ENCODE measurements at regions not wholly inside any gene's neighbourhood (a gene's known extent, or its start where the extent isn't known, plus 50 kb on each side); places are given as distances from the start of the nearest gene placed in this dataset.

- no peak for DNase-seq (ENCODE audit: low read depth in 2 of 2)
- Histone ChIP-seq H3K27ac (ENCODE audit: insufficient read depth, low read length) (peak overlapping the region; percentile 75), H3K4me1 (ENCODE audit: control insufficient read depth, extremely low read depth, insufficient read depth, low read length) (peaks cover 28% of the 10 kb centered on the region), H2AFZ (ENCODE audit: low read length) (no peak overlapping the region), H3K4me3 (replicated peaks in 1 of 4; ENCODE audit: control extremely low read depth in 1 of 4, insufficient read depth in 1 of 4, low read depth in 3 of 4, low read length in 4 of 4) (no peak overlapping the region), H3K27me3 (ENCODE audit: control insufficient read depth, insufficient read depth, low read length) (no peaks in the 10 kb centered on the region), H3K79me2 (ENCODE audit: control insufficient read depth, insufficient read depth, low read length) (no peaks in the 10 kb centered on the region), H4K20me1 (ENCODE audit: control insufficient read depth, extremely low read depth, insufficient read depth, low read length) (no peaks in the 10 kb centered on the region), H3K9me3 (ENCODE audit: control insufficient read depth, insufficient read depth, low read depth, low read length) (no peaks in the 10 kb centered on the region), H3K4me2 (ENCODE audit: extremely low read depth, insufficient read depth, low read length) (no peak overlapping the region), H3K36me3 (ENCODE audit: control insufficient read depth, insufficient read depth, low read length) (peaks cover 8% of the 10 kb centered on the region), H3K9ac (ENCODE audit: insufficient read depth, low read length) (peak overlapping the region; percentile 45)
- TF ChIP-seq CTCF (conservative IDR thresholded peaks at IDR 0.05 in 1 of 2, IDR thresholded peaks at IDR 0.05 in 1 of 2; ENCODE audit: low read depth in 1 of 2, low read length in 2 of 2) (no peak), EZH2 (IDR thresholded peaks at IDR 0.05; ENCODE audit: low read length, missing control alignments) (no peak)
These were observed 125.4 kb downstream of the RFLNA start for GRCh38 chr12:124420041-124420995.

- Histone ChIP-seq H3K9me3 (ENCODE audit: control insufficient read depth, insufficient read depth, low read depth, low read length) (no peaks in the 10 kb centered on the region), H2AFZ (ENCODE audit: low read length) (no peak overlapping the region), H3K79me2 (ENCODE audit: control insufficient read depth, insufficient read depth, low read length) (no peaks in the 10 kb centered on the region), H3K36me3 (ENCODE audit: control insufficient read depth, insufficient read depth, low read length) (peaks cover 8% of the 10 kb centered on the region), H3K27me3 (ENCODE audit: control insufficient read depth, insufficient read depth, low read length) (no peaks in the 10 kb centered on the region), H3K9ac (ENCODE audit: insufficient read depth, low read length) (peak overlapping the region; percentile 39), H4K20me1 (ENCODE audit: control insufficient read depth, extremely low read depth, insufficient read depth, low read length) (no peaks in the 10 kb centered on the region), H3K4me3 (replicated peaks in 1 of 4; ENCODE audit: control extremely low read depth in 1 of 4, insufficient read depth in 1 of 4, low read depth in 3 of 4, low read length in 4 of 4) (no peak overlapping the region), H3K4me2 (ENCODE audit: extremely low read depth, insufficient read depth, low read length) (no peak overlapping the region), H3K27ac (ENCODE audit: insufficient read depth, low read length) (peak overlapping the region; percentile 75), H3K4me1 (ENCODE audit: control insufficient read depth, extremely low read depth, insufficient read depth, low read length) (peaks cover 28% of the 10 kb centered on the region)
- TF ChIP-seq EZH2 (IDR thresholded peaks at IDR 0.05; ENCODE audit: low read length, missing control alignments): no peak
- TF ChIP-seq CTCF (conservative IDR thresholded peaks at IDR 0.05 in 1 of 2, IDR thresholded peaks at IDR 0.05 in 1 of 2; ENCODE audit: low read depth in 1 of 2, low read length in 2 of 2): no peak
- peak in 1 of 2 donors; percentile 91 for DNase-seq (ENCODE audit: low read depth in 2 of 2)
These were observed 124.6 kb downstream of the RFLNA start for GRCh38 chr12:124419292-124420040.

GRCh38 chr12:124418791-124419190 is 123.9 kb downstream of the RFLNA start:
- no peaks in the 10 kb centered on the region for H3K27me3 ChIP-seq (ENCODE audit: control insufficient read depth, insufficient read depth, low read length)
- no peak overlapping the region for H3K9ac ChIP-seq (ENCODE audit: insufficient read depth, low read length)
- TF ChIP-seq EZH2 (IDR thresholded peaks at IDR 0.05; ENCODE audit: low read length, missing control alignments): no peak
- TF ChIP-seq CTCF (conservative IDR thresholded peaks at IDR 0.05 in 1 of 2, IDR thresholded peaks at IDR 0.05 in 1 of 2; ENCODE audit: low read depth in 1 of 2, low read length in 2 of 2): no peak
- H3K4me1 ChIP-seq (ENCODE audit: control insufficient read depth, extremely low read depth, insufficient read depth, low read length): peaks cover 26% of the 10 kb centered on the region
- H3K4me3 ChIP-seq (replicated peaks in 1 of 4; ENCODE audit: control extremely low read depth in 1 of 4, insufficient read depth in 1 of 4, low read depth in 3 of 4, low read length in 4 of 4): no peak overlapping the region
- no peak for DNase-seq (ENCODE audit: low read depth in 2 of 2)
- no peaks in the 10 kb centered on the region for H3K79me2 ChIP-seq (ENCODE audit: control insufficient read depth, insufficient read depth, low read length)
- peaks cover 8% of the 10 kb centered on the region for H3K36me3 ChIP-seq (ENCODE audit: control insufficient read depth, insufficient read depth, low read length)
- peak overlapping the region; percentile 75 for H3K27ac ChIP-seq (ENCODE audit: insufficient read depth, low read length)
- no peaks in the 10 kb centered on the region for H4K20me1 ChIP-seq (ENCODE audit: control insufficient read depth, extremely low read depth, insufficient read depth, low read length)
- no peak overlapping the region for H3K4me2 ChIP-seq (ENCODE audit: extremely low read depth, insufficient read depth, low read length)
- H2AFZ ChIP-seq (ENCODE audit: low read length): no peak overlapping the region
- no peaks in the 10 kb centered on the region for H3K9me3 ChIP-seq (ENCODE audit: control insufficient read depth, insufficient read depth, low read depth, low read length)

Data from fibroblast of lung (primary cell).